Stimulated activated naive CD8-positive, alpha-beta T cell treated with anti-CD3 and anti-CD28 coated beads, Interleukin-15, Interleukin-2, amounts not matched to agents 100 ng/mL and 50 ng/mL, for 24 hours (primary cell): ENCODE measurements at regions not wholly inside any gene's neighbourhood (a gene's known extent, or its start where the extent isn't known, plus 50 kb on each side); places are given as distances from the start of the nearest gene placed in this dataset.

Source experiments
- H3K27ac Mint-ChIP-seq: one replicate; pipeline ENCODE4 v1.8.0; 2021; ENCODE audit warnings: mild to moderate bottlenecking, mixed read lengths
- H3K27me3 Mint-ChIP-seq: one replicate; pipeline ENCODE4 v1.8.0; 2021; ENCODE audit warnings: mixed read lengths
- H3K36me3 Mint-ChIP-seq: one replicate; pipeline ENCODE4 v1.8.0; 2021; ENCODE audit warnings: low read depth, mixed read lengths
- H3K4me1 Mint-ChIP-seq: one replicate; pipeline ENCODE4 v1.8.0; 2021; ENCODE audit warnings: low read depth, mixed read lengths
- H3K4me3 Mint-ChIP-seq: one replicate; pipeline ENCODE4 v1.8.0; 2021; ENCODE audit warnings: mild to moderate bottlenecking, mixed read lengths
- H3K9me3 Mint-ChIP-seq: one replicate; pipeline ENCODE4 v1.8.0; 2021; ENCODE audit warnings: mixed read lengths

DNA sequence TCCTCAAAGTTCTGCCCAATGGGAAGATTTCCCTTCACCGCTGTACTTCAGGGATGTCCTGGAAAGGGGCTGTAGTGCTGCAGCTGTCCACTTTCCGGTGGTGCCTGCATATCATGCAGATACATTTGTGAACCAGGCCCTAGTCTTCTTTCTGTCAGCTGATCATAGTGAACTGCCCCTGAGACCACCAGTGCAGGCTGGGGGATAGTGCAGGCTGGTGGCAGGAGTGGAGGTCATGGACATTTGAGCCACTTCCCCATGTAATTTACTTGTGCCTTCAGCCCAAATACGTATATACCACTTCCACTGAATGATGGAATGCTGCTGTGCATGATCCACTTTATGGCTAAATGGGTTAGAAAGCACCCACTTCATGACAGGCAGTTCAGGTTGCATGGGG is 120.0 kb downstream of the ZNF280B start:
- H3K27ac Mint-ChIP-seq = no peak overlapping the region
- H3K9me3 Mint-ChIP-seq = no peaks in the 10 kb centered on the region
- H3K36me3 Mint-ChIP-seq = no peaks in the 10 kb centered on the region
- H3K4me3 Mint-ChIP-seq = no peak overlapping the region
- peaks cover 27% of the 10 kb centered on the region for H3K27me3 Mint-ChIP-seq
- H3K4me1 Mint-ChIP-seq = no peaks in the 10 kb centered on the region

DNA sequence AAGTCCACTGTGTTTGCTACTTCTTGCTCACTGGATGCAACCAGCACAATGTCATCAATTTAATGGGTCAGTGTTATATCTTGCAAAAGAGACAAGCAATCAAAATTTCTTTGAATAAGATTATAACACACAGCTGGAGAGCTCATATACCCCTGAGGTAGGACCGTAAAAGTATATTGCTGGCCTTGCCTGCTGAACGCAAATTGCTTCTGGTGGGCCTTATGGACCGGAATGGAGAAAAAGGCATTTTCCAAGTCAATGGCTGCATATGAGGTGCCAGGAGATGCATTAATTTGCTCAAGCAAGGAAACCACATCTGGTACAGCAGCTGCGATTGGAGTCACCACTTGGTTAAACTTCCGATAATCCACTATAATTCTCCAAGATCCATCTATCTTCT is 119.1 kb downstream of the ZNF280B start:
- H3K36me3 Mint-ChIP-seq = no peaks in the 10 kb centered on the region
- H3K4me3 Mint-ChIP-seq = no peak overlapping the region
- no peaks in the 10 kb centered on the region for H3K4me1 Mint-ChIP-seq
- no peaks in the 10 kb centered on the region for H3K9me3 Mint-ChIP-seq
- peaks cover 18% of the 10 kb centered on the region for H3K27me3 Mint-ChIP-seq
- no peak overlapping the region for H3K27ac Mint-ChIP-seq

- no peak overlapping the region for H3K4me3 Mint-ChIP-seq
- H3K36me3 Mint-ChIP-seq = no peaks in the 10 kb centered on the region
- peaks cover 6% of the 10 kb centered on the region for H3K4me1 Mint-ChIP-seq
- no peaks in the 10 kb centered on the region for H3K9me3 Mint-ChIP-seq
- no peak overlapping the region for H3K27ac Mint-ChIP-seq
- H3K27me3 Mint-ChIP-seq = peaks cover 9% of the 10 kb centered on the region
Measured at GRCh38 chr22:22390989-22391388, 117.6 kb downstream of the ZNF280B start.

GRCh38 chr22:22391543-22391942 is 117.0 kb downstream of the ZNF280B start:
- H3K27me3 Mint-ChIP-seq = peaks cover 8% of the 10 kb centered on the region

DNA sequence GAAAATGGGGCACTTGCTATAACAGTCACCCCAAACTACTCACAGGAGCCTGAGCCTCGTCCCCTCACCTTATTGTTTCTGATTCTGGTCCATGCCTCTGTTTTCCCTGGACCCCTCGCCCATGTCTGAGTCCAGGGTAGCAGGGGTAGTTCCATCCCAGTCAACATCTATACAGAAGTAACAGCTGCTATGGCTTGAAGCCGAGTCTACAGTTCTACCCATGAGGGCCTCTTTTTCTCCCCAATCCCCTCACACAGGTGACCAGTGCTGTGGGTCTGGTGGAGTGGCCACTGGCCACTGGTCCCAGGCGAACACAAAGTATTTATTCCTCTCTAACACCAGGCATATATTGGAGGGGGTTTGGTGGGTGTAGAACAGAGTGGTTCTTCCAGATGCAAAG is 116.4 kb downstream of the ZNF280B start:
- no peak overlapping the region for H3K27ac Mint-ChIP-seq
- no peaks in the 10 kb centered on the region for H3K36me3 Mint-ChIP-seq
- H3K4me3 Mint-ChIP-seq = peak overlapping the region; percentile 30
- no peaks in the 10 kb centered on the region for H3K9me3 Mint-ChIP-seq
- H3K4me1 Mint-ChIP-seq = peaks cover 6% of the 10 kb centered on the region
- peaks cover 8% of the 10 kb centered on the region for H3K27me3 Mint-ChIP-seq

More at GRCh38 chr22:22391543-22391942, 117.0 kb downstream of the ZNF280B start:
- H3K27ac Mint-ChIP-seq = no peak overlapping the region
- H3K4me3 Mint-ChIP-seq = no peak overlapping the region
- no peaks in the 10 kb centered on the region for H3K36me3 Mint-ChIP-seq
- peaks cover 6% of the 10 kb centered on the region for H3K4me1 Mint-ChIP-seq
- no peaks in the 10 kb centered on the region for H3K9me3 Mint-ChIP-seq

DNA sequence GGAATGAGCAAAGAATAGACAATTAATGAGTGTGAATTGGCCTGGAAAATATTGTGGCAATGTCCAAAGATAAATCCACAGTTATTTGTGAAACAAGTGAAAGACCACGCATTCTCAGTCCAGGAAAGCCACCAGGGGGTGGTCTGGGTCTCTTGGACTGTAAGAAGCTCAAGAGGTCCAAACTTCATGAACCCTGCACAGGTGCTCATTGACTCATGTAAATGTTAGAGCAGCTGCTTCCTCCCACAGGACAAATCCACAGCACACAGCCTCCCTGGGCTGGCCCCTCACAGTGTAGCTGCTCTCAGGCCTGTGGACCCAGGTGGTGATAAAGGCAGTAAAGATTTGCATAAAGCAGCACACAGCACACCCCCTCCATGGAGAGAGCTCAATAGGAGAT is 114.0 kb downstream of the ZNF280B start:
- no peaks in the 10 kb centered on the region for H3K36me3 Mint-ChIP-seq
- peaks cover 5% of the 10 kb centered on the region for H3K27me3 Mint-ChIP-seq
- no peak overlapping the region for H3K27ac Mint-ChIP-seq
- H3K4me3 Mint-ChIP-seq = no peak overlapping the region
- H3K4me1 Mint-ChIP-seq = peaks cover 6% of the 10 kb centered on the region
- H3K9me3 Mint-ChIP-seq = no peaks in the 10 kb centered on the region

GRCh38 chr22:22395245-22395644 is 113.3 kb downstream of the ZNF280B start:
- Mint-ChIP-seq H3K27me3 (peaks cover 4% of the 10 kb centered on the region), H3K27ac (no peak overlapping the region), H3K4me3 (no peak overlapping the region), H3K9me3 (no peaks in the 10 kb centered on the region), H3K4me1 (peaks cover 6% of the 10 kb centered on the region), H3K36me3 (no peaks in the 10 kb centered on the region)

DNA sequence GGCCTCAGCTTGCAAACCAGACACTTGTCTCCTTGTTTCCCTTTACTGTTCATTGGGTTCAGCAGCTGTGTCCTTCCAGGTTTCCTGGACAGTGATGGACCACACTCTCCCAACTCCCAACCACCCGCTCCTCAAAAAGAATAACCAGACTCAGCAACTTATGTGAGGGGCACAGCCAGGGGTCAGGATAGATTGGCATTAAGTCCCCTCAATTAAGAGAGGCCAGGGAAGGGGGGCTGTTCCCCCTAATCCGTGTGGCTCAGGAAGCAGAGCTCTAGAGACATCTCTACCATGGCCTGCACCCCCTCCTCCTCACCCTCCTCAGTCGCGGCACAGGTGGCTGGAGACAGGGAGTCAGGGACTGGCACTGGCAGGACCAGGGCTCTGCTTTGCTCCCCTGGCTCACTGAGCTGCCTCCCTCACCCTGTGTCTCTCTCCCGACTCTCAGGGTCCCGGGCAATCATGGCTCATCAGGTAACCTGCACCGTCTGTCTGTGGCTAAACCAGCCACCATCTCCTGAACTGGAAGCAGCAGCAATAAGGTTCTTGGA is 111.7 kb downstream of the ZNF280B start:
- no peak overlapping the region for H3K27ac Mint-ChIP-seq
- no peaks in the 10 kb centered on the region for H3K36me3 Mint-ChIP-seq

GRCh38 chr22:22397292-22397870 is 111.2 kb downstream of the ZNF280B start:
- Mint-ChIP-seq H3K9me3 (no peaks in the 10 kb centered on the region), H3K36me3 (no peaks in the 10 kb centered on the region), H3K4me3 (no peak overlapping the region), H3K27ac (no peak overlapping the region), H3K27me3 (peaks cover 2% of the 10 kb centered on the region), H3K4me1 (peaks cover 6% of the 10 kb centered on the region)

More for the DNA sequence above, 111.7 kb downstream of the ZNF280B start:
- Mint-ChIP-seq H3K4me1 (peaks cover 6% of the 10 kb centered on the region), H3K27me3 (peaks cover 4% of the 10 kb centered on the region), H3K4me3 (no peak overlapping the region), H3K9me3 (no peaks in the 10 kb centered on the region)

- no peak overlapping the region for H3K27ac Mint-ChIP-seq
Measured at GRCh38 chr22:22397875-22398524, 110.5 kb downstream of the ZNF280B start.

DNA sequence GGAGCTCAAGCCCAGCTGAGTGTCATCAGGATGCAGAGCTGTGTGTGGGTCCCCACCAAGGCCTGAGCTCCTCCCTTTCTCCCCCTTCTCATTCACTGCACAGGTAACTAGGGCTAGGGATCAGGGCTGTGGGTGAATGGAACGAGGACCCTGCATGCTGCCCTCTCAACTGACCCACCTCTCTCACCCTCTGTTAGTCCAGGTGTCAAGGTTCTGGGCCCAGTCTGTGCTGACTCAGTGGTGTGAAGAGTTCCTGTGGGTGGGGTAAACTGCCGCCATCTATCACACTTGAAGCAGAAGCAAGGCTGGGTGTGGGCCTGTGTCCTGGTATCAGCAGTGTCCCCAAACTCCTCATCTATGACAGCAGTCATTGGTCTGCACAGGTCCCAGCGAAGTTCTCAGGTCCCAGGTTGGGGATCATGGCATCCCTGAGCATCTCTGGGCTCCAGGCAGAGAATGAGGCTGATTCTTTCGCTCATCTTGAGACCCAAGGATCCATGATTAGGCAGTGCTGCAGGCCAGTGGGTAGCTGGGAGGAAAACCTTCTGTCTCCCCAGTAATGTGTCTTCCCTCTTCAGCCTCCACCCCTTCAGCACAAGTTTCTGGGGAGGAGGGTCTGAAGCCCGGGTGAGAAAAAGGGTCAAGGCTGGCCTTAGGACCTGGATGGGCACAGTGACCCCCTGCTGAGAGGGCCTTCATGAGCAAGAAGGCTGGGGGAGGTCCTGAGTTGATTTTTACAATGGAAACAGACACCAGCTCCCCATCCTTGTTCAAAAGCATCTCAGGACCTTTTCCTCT is 109.8 kb downstream of the ZNF280B start:
- no peaks in the 10 kb centered on the region for H3K36me3 Mint-ChIP-seq
- peaks cover 6% of the 10 kb centered on the region for H3K4me1 Mint-ChIP-seq
- no peak overlapping the region for H3K4me3 Mint-ChIP-seq
- H3K9me3 Mint-ChIP-seq = no peaks in the 10 kb centered on the region
- H3K27me3 Mint-ChIP-seq = no peaks in the 10 kb centered on the region
- H3K27ac Mint-ChIP-seq = no peak overlapping the region

More at GRCh38 chr22:22397875-22398524, 110.5 kb downstream of the ZNF280B start:
- Mint-ChIP-seq H3K27me3 (no peaks in the 10 kb centered on the region), H3K4me1 (peaks cover 6% of the 10 kb centered on the region), H3K36me3 (no peaks in the 10 kb centered on the region), H3K4me3 (no peak overlapping the region), H3K9me3 (no peaks in the 10 kb centered on the region)

GRCh38 chr22:22400099-22400498 is 108.4 kb downstream of the ZNF280B start:
- Mint-ChIP-seq H3K36me3 (no peaks in the 10 kb centered on the region), H3K9me3 (no peaks in the 10 kb centered on the region), H3K4me3 (no peak overlapping the region), H3K27me3 (no peaks in the 10 kb centered on the region), H3K4me1 (peaks cover under 1% of the 10 kb centered on the region), H3K27ac (no peak overlapping the region)

DNA sequence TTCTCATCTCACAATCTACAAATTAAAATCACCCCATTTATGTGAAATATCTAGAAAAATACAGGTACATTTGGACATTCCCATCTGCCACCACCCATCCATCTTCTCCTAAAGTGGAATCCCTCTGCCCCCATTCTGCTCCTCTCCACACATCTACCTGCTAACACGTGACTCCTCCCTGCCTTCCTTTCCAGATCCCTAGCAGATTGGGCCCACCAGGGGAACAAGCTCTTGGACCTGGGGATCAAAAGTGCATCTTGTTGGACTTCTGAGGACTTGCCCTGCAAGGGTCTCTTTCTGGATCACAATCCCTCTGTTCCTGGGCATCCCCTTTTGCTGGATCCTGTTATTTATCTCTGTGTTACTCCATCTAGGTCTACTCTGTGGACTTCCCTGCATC is 107.6 kb downstream of the ZNF280B start:
- H3K36me3 Mint-ChIP-seq = no peaks in the 10 kb centered on the region
- H3K4me1 Mint-ChIP-seq = no peaks in the 10 kb centered on the region
- no peaks in the 10 kb centered on the region for H3K27me3 Mint-ChIP-seq
- no peak overlapping the region for H3K27ac Mint-ChIP-seq
- H3K9me3 Mint-ChIP-seq = no peaks in the 10 kb centered on the region
- no peak overlapping the region for H3K4me3 Mint-ChIP-seq

DNA sequence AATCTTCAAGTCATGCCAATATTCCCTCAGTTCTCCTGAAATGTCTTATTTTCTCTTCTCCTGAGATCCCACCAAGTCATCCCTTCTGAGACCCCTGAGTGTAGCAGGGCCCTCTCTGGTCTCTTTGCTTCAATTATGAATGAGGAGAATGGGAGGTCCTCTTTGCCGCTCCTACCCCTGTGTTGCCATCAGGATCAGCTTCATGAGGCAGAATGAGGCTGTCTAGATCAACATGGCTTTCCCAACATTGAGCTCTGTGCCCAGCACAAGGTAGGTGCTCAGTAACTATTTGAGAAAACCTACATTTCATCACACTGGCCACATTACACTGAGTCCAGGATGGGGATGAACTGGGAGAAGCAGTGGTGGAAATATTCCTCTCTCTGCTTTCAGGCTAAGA is 107.2 kb downstream of the ZNF280B start:
- no peak overlapping the region for H3K4me3 Mint-ChIP-seq
- no peaks in the 10 kb centered on the region for H3K27me3 Mint-ChIP-seq
- H3K27ac Mint-ChIP-seq = no peak overlapping the region
- no peaks in the 10 kb centered on the region for H3K4me1 Mint-ChIP-seq
- no peaks in the 10 kb centered on the region for H3K36me3 Mint-ChIP-seq
- H3K9me3 Mint-ChIP-seq = no peaks in the 10 kb centered on the region

DNA sequence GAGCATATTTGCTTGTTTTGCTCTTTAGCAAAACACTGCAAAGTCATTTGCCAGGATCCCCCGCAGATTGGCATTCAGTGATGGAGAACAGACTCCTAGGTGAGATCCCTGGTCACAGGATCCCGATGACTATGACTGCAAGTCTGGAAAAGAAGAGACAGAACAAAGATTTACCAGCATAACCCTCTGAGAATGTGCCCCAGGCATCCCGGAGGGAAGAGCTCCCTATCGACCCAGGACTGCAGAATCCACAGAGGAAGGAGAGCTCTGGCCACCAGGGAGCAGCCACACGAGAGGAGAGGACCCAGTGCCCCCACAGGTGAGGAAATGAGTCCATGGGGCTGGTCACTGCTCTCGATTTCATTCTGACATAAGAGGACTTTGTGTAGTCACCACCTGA is 105.2 kb downstream of the ZNF280B start:
- no peaks in the 10 kb centered on the region for H3K9me3 Mint-ChIP-seq
- peaks cover 4% of the 10 kb centered on the region for H3K27me3 Mint-ChIP-seq
- H3K4me3 Mint-ChIP-seq = no peak overlapping the region
- H3K36me3 Mint-ChIP-seq = no peaks in the 10 kb centered on the region
- H3K4me1 Mint-ChIP-seq = no peaks in the 10 kb centered on the region
- no peak overlapping the region for H3K27ac Mint-ChIP-seq
